ENCODE measurements at regions not wholly inside any gene's neighbourhood (a gene's known extent, or its start where the extent isn't known, plus 50 kb on each side); places are given as distances from the start of the nearest gene placed in this dataset.

GRCh38 chr15:96860741-96861140 lies 530.2 kb downstream of the NR2F2 start:
- TF ChIP-seq RBAK (tag by site-specific recombination; IDR thresholded peaks at IDR 0.05) (no peak), ZNF529 (tag by site-specific recombination; IDR thresholded peaks at IDR 0.05; ENCODE audit: insufficient replicate concordance) (no peak), CTCF (tag by site-specific recombination; IDR thresholded peaks at IDR 0.05) (no peak), OSR2 (tag by site-specific recombination; IDR thresholded peaks at IDR 0.05) (no peak), ZBTB49 (tag by site-specific recombination; IDR thresholded peaks at IDR 0.05; ENCODE audit: low read depth) (no peak), ZNF549 (tag by site-specific recombination; IDR thresholded peaks at IDR 0.05) (no peak), ZSCAN30 (tag by site-specific recombination; IDR thresholded peaks at IDR 0.05) (no peak), GLI4 (tag by site-specific recombination; IDR thresholded peaks at IDR 0.05) (no peak), ZNF768 (tag by site-specific recombination; IDR thresholded peaks at IDR 0.05) (no peak), ZNF24 (tag by site-specific recombination; IDR thresholded peaks at IDR 0.05) (no peak), GLI2 (tag by site-specific recombination; IDR thresholded peaks at IDR 0.05; ENCODE audit: borderline replicate concordance, low read depth) (no peak), HOXA7 (CRISPR knock-in tag; IDR thresholded peaks at IDR 0.05; ENCODE audit: borderline replicate concordance) (no peak), YY1 (tag by site-specific recombination; IDR thresholded peaks at IDR 0.05) (no peak), ZNF76 (tag by site-specific recombination; IDR thresholded peaks at IDR 0.05; ENCODE audit: borderline replicate concordance, low read depth) (no peak)

All from HEK293 (cell line).